ENCODE measurements at regions not wholly inside any gene's neighbourhood (a gene's known extent, or its start where the extent isn't known, plus 50 kb on each side); places are given as distances from the start of the nearest gene placed in this dataset.

- TF ChIP-seq CTCF (IDR thresholded peaks at IDR 0.05; ENCODE audit: borderline replicate concordance, extremely low read depth, insufficient read depth): no peak
- H3K4me1 ChIP-seq (ENCODE audit: control insufficient read depth in 2 of 3, insufficient read depth in 2 of 3, low read depth in 1 of 3, low read length in 3 of 3): no peaks in the 10 kb centered on the region
- intact Hi-C loops (cut with DNase I): no loop called here
- FAIRE-seq (no peak), DNase-seq (no peak)
- no peaks in the 10 kb centered on the region for H3K36me3 ChIP-seq (ENCODE audit: control insufficient read depth in 2 of 3, insufficient read depth in 3 of 3, low read length in 3 of 3)
- no peaks in the 10 kb centered on the region for H3K9me3 ChIP-seq (ENCODE audit: control insufficient read depth in 2 of 3, insufficient read depth in 1 of 3, low read length in 3 of 3)
- H3K27me3 ChIP-seq (ENCODE audit: control insufficient read depth, insufficient read depth, low read length): no peaks in the 10 kb centered on the region
- H3K9ac ChIP-seq (ENCODE audit: low read length in 3 of 3): no peak overlapping the region
- H3K27ac ChIP-seq (ENCODE audit: low read depth in 2 of 2, low read length in 2 of 2): no peak overlapping the region
- no peak overlapping the region for H3K4me3 ChIP-seq (ENCODE audit: low read length in 3 of 3)
Observed at GRCh38 chr1:65538086-65538485, 117.6 kb downstream of the LEPR start.

GRCh38 chr1:65538664-65539063 lies 118.2 kb downstream of the LEPR start:
- intact Hi-C loops (cut with DNase I): no loop called here
- no peaks in the 10 kb centered on the region for H3K27me3 ChIP-seq (ENCODE audit: control insufficient read depth, insufficient read depth, low read length)
- no peaks in the 10 kb centered on the region for H3K36me3 ChIP-seq (ENCODE audit: control insufficient read depth in 2 of 3, insufficient read depth in 3 of 3, low read length in 3 of 3)
- no peak overlapping the region for H3K4me3 ChIP-seq (ENCODE audit: low read length in 3 of 3)
- H3K27ac ChIP-seq (ENCODE audit: low read depth in 2 of 2, low read length in 2 of 2): no peak overlapping the region
- DNase-seq (no peak), FAIRE-seq (no peak)
- H3K9me3 ChIP-seq (ENCODE audit: control insufficient read depth in 2 of 3, insufficient read depth in 1 of 3, low read length in 3 of 3): no peaks in the 10 kb centered on the region
- TF ChIP-seq CTCF (IDR thresholded peaks at IDR 0.05; ENCODE audit: borderline replicate concordance, extremely low read depth, insufficient read depth): no peak
- no peak overlapping the region for H3K9ac ChIP-seq (ENCODE audit: low read length in 3 of 3)
- no peaks in the 10 kb centered on the region for H3K4me1 ChIP-seq (ENCODE audit: control insufficient read depth in 2 of 3, insufficient read depth in 2 of 3, low read depth in 1 of 3, low read length in 3 of 3)

- Histone ChIP-seq H3K4me1 (ENCODE audit: control insufficient read depth in 2 of 3, insufficient read depth in 2 of 3, low read depth in 1 of 3, low read length in 3 of 3) (no peaks in the 10 kb centered on the region), H3K27me3 (ENCODE audit: control insufficient read depth, insufficient read depth, low read length) (no peaks in the 10 kb centered on the region), H3K9me3 (ENCODE audit: control insufficient read depth in 2 of 3, insufficient read depth in 1 of 3, low read length in 3 of 3) (no peaks in the 10 kb centered on the region), H3K9ac (ENCODE audit: low read length in 3 of 3) (no peak overlapping the region), H3K4me3 (ENCODE audit: low read length in 3 of 3) (no peak overlapping the region), H3K36me3 (ENCODE audit: control insufficient read depth in 2 of 3, insufficient read depth in 3 of 3, low read length in 3 of 3) (no peaks in the 10 kb centered on the region), H3K27ac (ENCODE audit: low read depth in 2 of 2, low read length in 2 of 2) (no peak overlapping the region)
- intact Hi-C loops (cut with DNase I): no loop called here
- DNase-seq (peak in 1 of 5 donors; percentile 9), FAIRE-seq (no peak)
- no peak for TF ChIP-seq CTCF (IDR thresholded peaks at IDR 0.05; ENCODE audit: borderline replicate concordance, extremely low read depth, insufficient read depth)
Observed at GRCh38 chr1:65539266-65540131, 119.0 kb downstream of the LEPR start.

All from kidney (tissue), 13 donors.